ENCODE measurements at regions not wholly inside any gene's neighbourhood (a gene's known extent, or its start where the extent isn't known, plus 50 kb on each side); places are given as distances from the start of the nearest gene placed in this dataset.

DNA sequence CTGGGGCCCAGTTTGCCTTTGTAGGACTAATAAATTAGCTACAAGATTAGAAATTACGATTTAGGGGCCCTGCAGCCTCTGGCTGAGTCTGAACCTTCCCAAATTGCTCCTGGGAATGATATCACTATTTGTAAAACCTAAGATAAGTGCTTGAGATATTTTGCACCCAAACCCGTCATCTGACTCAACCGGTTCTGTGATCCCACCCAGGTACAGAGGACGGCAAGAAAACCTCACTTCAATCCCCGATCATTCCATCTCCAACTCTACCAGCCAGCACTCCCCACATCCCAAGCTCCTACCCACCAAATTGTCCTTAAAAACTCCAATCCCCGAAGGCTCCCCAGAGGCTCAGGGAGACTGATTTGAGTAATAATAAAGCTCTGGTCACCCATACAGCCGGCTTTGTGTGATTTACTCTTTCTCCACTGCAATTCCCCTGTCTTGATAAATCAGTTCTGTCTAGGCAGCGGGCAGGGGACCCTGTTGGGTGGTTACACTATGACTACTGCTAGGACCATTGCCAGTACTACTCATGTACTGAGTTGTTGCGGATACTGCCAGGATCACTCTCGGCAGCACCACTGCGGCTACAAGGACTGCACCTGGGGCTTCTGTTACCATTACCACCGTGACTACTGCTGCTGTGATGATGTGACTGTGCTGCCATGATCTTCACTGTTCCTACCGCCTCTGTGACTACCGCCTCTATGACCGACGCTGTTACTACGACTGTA lies 73.1 kb downstream of the IRF8 start:
- no peak for DNase-seq

DNA sequence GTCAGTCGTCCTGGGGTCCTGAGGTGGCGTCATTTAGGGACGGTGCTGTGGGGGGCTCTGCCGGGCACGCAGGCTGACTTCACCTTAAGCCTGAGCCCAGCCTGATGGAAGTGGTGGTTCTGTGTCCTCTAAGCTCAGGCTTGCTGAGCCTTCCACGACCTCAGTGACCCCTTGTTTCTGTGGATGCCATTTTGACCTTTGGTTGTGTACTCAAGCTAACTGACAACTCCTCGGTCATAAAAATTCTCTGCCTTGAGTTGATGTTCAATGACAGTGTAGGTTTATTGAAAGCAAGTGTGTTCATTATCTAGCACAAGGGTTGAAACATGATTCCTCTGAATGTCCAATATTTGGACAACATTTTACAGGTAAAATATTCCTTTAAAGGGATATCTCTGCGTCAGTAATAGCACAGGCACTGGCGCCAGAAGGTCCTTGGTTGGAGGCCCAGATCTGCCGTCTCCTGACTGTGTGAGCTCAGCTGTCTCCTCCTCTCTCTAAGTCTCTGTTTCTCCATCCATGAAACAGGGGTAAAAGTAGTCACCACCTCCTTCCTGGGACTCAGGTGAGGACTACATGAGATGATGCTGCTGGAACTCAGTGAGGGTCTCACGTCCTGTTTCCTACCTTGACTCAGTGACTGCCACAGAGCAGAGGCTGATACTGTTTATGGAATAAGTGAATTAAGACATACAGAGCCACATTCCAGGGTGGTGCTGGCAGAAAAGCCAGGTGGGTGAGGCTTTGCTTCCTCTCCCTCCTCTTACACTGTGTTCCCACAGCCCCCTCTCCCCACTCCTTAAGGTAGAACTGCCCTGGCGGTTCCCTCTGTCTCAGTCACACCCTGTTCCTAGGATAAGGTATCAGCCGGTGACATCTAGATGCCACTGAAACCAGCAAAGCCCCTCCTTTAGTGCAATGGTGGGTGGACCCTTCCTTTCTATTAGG lies 75.7 kb downstream of the IRF8 start:
- no peak for DNase-seq

DNA sequence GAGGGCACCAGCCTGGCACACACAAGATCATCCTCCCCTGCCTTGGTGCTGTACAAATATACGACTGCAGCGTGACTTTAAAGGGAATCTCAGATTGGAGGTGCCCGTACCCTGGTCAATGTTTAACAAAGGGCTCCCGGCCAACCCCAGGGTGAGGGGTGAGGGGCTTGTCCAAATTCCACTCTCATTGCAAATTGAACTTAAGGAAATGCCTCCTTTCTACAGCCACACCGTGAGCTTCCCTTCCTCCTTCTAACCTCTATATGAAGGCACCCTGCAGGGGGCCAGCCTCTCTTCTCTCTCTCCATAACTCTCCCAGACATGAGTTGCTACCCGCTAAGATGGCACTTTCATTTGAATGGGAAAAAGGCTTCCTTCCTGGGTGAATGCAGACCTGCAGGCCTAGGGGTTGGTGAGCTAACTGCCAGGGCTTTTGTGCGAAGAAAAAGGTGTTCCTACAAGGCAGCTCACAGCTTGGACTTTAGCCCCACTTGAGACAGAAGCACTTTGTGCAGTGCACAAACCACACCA lies 76.6 kb downstream of the IRF8 start:
- no peak for DNase-seq

DNA sequence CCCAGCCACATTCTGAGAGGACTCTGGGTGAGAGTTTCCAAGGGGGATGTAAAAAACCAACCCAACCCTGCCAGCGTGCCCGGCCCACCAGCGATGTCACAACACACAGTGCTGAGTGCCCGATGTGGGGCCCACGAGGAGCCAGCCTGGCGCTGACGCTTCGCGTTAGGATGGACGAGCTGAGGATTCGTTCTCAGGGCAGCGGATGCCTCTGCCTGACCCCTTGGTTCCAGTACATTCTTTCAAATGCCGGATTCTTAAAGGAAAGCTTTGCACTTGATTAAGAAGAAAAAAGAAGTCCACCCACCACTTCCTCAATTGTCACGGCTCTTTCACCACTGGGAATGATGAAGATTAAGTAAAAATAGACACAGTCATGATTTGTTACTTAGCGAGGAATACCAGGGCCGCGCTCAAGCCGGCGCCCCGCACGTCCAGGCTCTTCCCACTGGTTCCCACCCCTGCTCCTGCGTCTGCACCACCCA lies 79.4 kb downstream of the IRF8 start:
- DNase-seq: peak in 1 of 3 donors; percentile 37

DNA sequence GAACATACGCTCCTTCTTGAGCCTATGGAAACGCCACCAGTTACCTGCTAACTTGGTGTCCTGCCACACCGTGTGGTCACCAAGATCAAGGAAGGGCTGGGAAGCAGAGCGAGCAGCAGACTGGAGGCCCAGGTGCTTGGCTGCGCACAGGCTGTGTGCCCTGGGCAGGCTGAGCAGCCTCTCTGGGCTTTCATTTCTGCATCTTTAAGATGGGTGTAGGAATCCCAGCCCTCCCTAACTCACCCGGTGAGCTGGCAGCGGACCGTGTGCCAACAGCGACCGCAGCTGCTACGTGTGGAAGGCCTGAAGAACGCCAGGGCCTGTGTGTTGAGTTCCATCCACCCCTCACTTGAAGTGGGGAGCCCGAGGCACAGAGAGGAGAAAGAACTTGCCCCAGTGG lies 80.0 kb downstream of the IRF8 start:
- no peak for DNase-seq

DNA sequence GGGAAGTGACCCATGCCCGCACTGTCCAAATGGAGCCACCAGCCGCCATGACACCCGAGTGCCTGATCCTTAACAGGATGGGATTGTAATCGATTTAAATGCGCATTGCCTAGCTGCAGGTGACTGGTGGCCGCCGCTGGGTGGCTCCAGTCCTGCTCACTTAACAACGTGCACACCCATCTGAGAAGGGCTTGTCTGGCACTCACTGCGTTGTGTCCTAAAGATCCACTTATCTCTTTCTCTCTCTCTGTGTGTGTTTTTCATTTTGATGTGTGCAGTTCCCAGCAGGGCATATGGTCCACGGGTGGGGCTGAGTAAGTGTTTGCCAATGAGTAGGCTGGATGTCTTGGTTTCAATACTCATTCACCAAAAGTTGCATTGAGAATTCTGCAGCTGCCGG lies 80.6 kb downstream of the IRF8 start:
- DNase-seq: no peak

DNA sequence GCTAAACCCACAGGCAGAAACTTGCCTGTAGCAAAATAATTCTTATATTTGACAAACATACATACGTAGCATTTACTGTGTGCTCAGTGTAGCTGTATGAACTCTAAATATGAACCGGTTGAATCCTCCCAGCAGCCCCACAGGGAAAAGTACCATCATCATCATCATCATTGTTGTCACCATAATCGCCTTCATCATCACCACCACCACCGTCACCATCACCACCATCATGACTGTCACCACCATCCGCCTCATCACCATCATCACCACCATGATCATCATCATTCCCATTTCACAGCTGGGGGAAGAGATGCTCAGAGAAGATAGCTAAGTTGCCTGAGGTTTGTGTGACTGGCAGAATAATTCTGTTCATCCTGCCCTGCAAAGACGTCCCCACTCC lies 81.7 kb downstream of the IRF8 start:
- DNase-seq: no peak

DNA sequence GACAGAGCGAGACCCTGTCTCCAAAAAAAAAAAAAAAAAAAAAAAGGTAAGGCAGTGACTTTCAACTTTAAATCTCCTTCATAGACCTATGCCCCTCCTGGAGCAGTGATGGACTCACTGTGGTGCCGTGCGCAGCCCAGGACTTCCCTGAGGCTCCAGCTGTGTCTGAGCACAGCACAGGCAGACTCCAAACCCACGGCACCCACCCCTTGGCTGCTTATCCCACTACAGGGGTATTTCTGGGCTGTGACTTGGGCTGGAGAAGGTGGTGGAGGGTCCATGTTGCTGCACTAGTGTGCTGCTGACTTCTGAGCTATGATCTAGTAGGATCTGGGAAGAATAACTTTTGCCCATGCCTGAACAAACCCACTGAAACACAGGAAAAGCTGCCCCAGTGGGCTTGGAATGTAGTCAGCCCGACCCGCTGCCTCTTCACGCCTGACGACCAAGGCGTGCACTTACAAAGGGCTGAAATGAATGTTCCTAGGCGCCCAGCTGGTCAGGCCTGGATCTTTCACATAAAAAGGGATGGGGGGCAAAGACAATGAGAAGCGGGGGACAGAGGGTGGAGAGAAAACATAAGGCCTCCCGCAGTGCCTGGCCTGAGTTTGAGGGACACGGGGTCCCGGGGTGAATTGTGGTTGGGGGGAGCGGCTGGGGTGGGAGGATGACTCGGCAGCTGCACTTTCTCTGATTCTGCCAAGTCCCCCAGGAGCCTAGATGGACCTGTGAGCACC lies 83.0 kb downstream of the IRF8 start:
- no peak for DNase-seq

DNA sequence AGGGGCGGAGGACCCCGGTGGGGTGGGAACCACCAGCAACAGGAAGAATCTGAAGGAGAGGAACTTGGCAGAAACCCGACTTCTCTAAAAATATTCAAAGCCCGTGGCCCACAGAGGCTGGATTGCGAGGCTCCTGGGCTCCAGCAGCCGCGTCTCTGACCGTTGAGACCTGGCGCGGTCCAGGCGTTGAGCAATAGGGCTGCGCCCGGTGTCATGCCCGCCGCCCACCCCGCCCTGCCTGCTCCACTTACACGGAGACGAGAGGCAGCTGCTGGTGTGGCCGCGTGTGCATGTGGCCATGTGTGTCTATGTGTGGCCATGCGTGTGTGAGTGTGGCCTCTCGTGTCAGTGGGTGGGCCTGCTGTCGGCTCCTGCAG lies 83.6 kb downstream of the IRF8 start:
- DNase-seq: peak in 1 of 3 donors; percentile 43

DNA sequence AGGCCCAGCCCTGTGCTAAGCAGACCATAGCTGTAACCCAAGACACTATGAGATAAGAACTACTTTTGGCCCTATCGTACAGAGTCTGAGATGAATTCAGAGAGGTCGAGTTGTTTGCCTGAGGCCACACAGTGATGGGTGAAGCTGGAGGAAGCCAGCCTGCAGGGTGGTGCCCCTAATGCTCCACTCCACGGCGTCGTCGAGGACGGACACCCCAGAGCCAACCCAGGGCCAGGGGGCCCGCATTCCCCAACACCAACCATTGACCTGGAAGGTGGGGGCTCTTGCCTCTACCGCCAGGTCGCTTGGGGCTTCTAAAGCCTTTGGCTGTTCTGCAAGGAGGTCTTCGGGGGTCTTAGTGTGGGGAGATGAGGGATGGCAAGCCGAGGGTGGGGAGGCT lies 84.1 kb downstream of the IRF8 start:
- no peak for DNase-seq

DNA sequence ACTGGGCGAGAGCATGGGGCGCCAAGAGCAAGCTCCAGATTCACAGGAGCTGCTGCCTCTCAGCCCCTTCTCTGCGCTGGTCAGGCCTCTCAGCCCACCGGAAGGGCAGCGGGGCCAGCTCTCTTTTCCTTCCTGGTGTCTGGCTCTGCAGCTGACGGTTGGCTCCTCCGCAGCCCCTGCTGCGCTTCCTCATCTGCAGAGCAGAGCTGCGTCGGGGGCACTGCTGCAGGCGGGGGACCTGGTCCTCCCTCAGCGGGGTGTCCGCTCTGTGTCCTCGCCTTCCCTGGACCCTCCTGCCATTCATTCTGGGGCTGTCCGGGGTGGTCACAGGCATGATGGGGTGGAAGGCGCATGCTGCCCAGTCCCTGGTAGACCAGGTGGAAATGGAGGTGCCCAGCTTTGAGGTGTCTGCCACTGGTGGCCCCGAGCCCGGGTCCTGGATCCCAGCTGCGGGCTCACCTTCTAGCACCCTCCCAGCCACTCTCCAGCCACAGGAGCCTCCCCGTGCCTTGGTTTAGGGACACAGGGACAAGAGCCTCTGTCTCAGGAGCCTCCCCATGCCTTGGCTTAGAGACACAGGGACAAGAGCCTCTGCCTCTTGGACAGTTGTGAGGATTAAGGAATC lies 84.8 kb downstream of the IRF8 start:
- no peak for DNase-seq

DNA sequence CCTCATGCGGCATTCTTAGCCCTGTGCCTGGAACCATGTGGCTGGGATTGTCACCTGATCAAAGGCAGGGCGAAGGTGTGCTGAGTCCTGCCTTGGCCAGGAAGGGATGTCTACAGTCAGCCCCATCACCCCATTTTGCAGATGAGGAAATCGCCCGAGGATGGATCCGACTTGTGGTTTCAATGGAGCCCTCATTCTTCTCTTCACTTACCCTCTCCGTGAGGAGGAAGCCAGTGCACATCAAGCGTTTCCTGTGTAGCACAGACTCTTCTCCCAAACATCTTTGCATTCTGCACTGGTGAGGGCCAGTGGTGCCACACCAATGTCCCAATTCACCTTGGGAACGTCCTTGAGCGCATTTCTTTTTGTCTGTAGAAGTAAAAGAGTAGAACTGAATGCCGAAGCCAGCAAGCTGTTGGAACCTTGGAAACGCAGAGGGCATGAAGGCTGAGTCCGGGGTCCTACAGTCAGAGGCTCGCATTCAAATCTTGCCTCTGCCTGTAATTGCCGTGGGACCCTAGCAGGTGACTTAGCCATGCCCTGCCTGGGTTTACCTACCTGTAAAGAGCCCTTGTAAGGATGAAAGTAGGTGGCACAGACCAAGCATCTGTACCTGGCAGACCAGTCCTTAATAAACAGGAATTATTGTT lies 85.4 kb downstream of the IRF8 start:
- no peak for DNase-seq

DNA sequence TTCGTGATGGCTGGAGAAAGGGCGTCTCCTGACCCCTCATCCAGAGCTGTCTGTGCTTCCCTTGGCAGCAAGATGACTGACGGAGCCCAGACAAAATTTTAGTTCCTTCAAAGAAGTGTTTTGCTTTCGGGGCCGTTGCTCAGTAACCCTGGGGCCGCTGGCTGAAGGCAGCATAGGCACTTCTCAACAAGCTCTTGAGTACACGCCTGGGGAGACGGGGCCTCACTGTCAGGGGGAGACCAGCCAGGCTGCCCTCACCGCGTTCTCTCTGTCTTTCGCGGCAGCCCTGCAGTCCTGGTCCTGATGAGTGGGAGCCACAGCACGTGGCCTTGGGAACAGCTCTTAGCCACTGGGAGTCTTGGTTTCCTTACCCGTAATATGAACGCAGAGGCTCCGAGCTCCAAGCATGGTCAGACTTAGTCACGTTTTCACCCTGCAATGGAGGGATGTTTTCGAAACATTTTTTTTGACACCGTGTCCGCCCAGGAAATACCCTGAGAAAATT lies 86.0 kb downstream of the IRF8 start:
- DNase-seq: peak in 2 of 3 donors; percentile 54 to 69

DNA sequence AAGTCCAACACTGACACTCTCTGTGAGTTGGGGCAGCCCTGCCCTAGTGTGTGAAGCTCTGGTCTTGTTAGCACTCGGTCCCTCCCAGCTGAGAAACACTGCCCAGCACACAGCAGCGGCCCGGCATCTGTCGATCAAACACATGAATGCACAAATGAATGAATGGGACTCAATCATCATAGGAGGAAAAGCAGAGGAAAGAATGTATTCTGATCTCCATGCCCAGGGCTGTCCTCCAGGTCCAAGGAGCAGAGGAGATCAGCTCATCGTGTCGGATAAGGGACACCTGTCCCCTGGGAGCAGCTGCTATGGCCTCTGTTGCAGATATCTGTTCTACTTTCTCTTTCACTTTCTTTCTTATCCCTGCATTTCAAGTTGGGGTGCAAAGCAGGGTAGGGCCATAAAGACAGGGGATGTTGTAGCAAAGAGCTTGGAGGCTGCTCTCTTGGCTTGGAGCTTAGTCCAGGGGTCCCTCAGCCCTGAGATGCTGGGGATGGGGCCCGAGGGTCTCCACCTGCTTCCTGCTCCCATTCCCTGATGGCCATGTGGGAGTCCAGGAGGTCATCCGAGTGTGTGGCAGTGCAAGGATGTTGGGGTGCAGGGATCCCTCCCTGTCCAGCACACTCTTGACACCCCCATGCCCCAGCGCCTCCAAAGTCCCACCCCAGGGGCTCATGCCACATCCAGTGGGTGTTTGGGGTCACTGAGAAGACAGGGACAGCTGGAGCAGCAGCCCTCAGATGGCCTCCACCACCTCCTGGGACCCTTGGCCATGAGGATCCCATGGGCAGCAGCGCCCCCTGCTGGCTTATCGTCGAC lies 88.2 kb downstream of the IRF8 start:
- DNase-seq: peak in 1 of 3 donors; percentile 31

DNA sequence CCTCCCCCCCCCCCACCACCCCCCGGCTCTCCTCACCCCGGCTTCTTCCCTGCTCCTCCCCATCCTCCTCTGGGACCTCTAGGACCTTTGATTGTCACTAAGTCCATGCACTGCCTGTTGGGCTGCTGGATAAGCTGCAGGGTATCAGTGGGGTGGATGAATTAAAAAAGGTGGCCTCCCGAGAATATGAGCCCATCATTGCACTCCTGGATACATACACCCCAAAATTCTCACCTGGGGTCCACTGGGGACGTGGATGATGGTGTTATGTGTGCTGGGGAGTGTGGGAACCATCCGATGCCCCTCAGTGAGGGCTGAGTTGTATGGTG lies 88.8 kb downstream of the IRF8 start:
- DNase-seq: no peak

DNA sequence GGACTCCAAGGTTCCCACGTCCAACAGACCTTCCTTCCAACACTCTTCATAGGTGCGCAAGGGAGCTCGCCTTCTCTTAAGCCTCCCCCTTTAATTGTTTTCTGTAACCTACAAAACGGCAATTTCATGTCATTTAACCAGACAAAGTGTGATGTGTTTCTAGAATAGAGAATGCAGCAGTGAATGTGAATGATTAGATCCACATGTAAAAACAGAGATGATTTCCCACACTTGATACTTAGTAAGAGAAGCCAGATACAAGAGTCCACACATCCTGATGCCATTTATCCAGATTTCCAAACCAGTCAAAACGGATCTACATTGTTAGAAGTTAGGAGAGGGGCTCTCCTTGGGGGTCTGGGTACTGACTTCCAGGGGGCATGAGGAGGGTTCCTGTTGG lies 89.3 kb downstream of the IRF8 start:
- DNase-seq: no peak

DNA sequence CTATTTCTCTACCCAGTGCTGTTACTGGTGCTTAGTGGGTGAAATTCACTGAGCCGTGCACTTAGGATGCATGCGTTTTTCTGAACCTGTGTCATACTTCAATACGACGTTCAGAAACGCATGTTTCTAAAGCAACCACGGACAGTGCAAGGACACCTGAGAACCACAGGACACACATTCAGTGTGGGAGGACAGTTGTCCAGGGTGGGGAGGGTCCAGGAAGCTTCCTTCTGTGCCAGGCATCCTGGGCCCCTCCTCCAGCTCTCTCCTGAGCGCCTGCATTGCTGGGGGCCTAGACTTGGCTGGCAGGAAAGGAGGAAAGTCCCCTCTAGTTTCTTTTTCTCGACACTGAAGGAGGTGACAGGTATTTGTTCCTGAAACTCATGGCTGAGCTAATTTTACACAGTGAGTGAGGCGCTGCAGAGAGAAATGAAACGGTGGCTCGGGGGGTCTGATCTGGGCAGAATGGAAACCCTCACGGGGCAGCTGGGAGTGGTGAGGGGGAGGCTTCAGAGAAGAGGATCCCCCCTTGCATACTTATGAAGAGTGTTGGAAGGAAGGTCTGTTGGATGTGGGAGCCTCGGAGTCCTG lies 89.9 kb downstream of the IRF8 start:
- DNase-seq: no peak

DNA sequence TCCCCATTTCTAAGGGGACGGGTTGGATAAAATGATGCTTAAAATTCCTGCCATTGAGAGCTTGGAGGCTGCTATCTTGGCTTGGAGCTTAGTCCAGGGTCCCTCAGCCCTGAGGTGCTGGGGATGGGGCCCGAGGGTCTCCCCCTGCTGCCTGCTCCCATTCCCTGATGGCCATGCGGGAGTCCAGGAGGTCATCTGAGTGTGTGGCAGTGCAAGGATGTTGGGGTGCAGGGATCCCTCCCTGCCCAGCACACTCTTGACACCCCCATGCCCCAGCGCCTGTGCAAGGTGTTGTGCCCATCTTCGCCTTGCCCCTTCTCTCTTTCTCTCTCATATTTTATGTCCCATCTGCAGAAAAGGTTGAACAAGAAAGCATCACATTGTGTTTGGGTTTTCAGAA lies 90.4 kb downstream of the IRF8 start:
- no peak for DNase-seq

DNA sequence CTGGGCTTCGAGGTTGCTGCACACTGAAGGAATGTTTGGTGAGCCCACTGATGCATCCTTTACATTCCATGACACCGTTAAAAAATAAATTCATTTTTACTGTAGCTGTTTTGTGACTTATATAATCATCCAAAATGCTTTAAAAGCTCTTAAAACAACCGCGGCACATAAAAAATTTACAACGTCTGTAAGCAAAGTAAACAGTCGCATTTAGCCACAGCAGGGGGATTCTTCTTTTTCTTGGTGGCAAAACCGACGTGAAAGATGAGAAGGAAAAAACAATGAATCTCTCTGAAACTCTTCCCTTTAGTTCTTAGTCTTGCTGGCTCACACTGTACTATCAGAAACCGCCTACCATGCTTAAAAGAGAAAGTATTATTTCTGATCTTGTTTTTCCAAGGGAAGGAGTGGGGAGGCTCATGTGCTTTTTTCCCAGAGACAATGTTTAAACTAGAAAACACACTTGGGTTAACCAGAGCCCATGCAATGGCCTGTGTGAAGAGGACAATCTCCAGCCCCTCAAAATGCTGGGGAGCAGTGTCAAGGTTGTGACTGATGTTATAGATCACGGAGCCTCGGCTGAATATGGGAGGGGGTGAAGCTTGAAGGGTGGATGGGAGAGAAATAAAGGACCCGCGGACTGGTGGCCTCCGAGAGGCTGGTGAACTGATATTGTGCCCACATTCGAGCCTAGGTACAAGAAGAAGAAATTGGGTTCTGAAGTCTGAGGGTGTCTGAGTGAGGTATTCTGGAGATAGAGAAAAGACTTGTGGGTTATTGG lies 91.1 kb downstream of the IRF8 start:
- DNase-seq: no peak

Measured in muscle of back (tissue), 3 donors.